ENCODE measurements at regions not wholly inside any gene's neighbourhood (a gene's known extent, or its start where the extent isn't known, plus 50 kb on each side); places are given as distances from the start of the nearest gene placed in this dataset.

GRCh38 chr14:44567997-44568396, 60.9 kb upstream of the FSCB start:
- TF ChIP-seq CTCF (IDR thresholded peaks at IDR 0.05), result no peak

GRCh38 chr14:44565968-44566367, 58.9 kb upstream of the FSCB start:
- no peak for TF ChIP-seq CTCF (IDR thresholded peaks at IDR 0.05)

More at GRCh38 chr14:44567997-44568396, 60.9 kb upstream of the FSCB start:
- Histone ChIP-seq H3K4me1 (ENCODE audit: control insufficient read depth in 1 of 2, insufficient read depth in 1 of 2, low read depth in 1 of 2, low read length in 1 of 2) (no peaks in the 10 kb centered on the region), H3K36me3 (no peaks in the 10 kb centered on the region), H3K9me3 (no peaks in the 10 kb centered on the region), H3K4me3 (ENCODE audit: low read depth in 1 of 2, low read length in 1 of 2) (no peak overlapping the region), H3K27me3 (no peaks in the 10 kb centered on the region), H3K27ac (no peak overlapping the region)

GRCh38 chr14:44564908-44565307, 57.8 kb upstream of the FSCB start:
- Histone ChIP-seq H3K4me1 (ENCODE audit: control insufficient read depth in 1 of 2, insufficient read depth in 1 of 2, low read depth in 1 of 2, low read length in 1 of 2) (no peaks in the 10 kb centered on the region), H3K4me3 (ENCODE audit: low read depth in 1 of 2, low read length in 1 of 2) (no peak overlapping the region), H3K27me3 (no peaks in the 10 kb centered on the region), H3K27ac (no peak overlapping the region), H3K9me3 (no peaks in the 10 kb centered on the region), H3K36me3 (no peaks in the 10 kb centered on the region)
- no peak for TF ChIP-seq CTCF (IDR thresholded peaks at IDR 0.05)

More at GRCh38 chr14:44565968-44566367, 58.9 kb upstream of the FSCB start:
- Histone ChIP-seq H3K27me3 (no peaks in the 10 kb centered on the region), H3K27ac (no peak overlapping the region), H3K9me3 (no peaks in the 10 kb centered on the region), H3K36me3 (no peaks in the 10 kb centered on the region), H3K4me1 (ENCODE audit: control insufficient read depth in 1 of 2, insufficient read depth in 1 of 2, low read depth in 1 of 2, low read length in 1 of 2) (no peaks in the 10 kb centered on the region), H3K4me3 (ENCODE audit: low read depth in 1 of 2, low read length in 1 of 2) (no peak overlapping the region)

Data from neutrophil (primary cell).